ENCODE measurements at regions not wholly inside any gene's neighbourhood (a gene's known extent, or its start where the extent isn't known, plus 50 kb on each side); places are given as distances from the start of the nearest gene placed in this dataset.

DNA sequence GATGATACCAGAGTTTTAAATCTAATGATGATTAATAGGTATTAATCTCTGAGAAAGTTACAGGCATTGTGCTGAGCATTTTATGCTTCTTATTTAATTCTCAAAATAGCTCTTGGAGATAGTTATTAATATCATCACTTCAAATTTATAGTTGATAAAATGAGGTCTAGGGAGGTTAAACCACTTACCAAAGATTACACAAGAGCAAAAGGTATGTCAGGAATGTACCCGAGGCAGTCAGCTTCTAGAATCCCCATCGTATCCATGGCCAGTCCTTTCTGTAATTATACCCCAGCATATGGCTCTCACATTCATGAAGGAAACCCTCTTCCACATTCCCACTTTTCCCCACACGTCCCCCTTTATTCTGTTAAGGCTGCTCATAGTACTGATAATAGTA, 421.3 kb downstream of the PYDC2 start:
- DNase-seq (peak in 1 of 3 donors; percentile 7), ATAC-seq (ENCODE audit: insufficient read depth, low FRiP score) (no peak)
- 41 to 63% methylated on average over 3 of the region's 3 CpGs for WGBS, 2 donors
- Histone ChIP-seq H3K9ac (ENCODE audit: insufficient read depth in 1 of 2, low read length in 2 of 2) (no peak overlapping the region), H3K27ac (ENCODE audit: low read depth in 1 of 2, low read length in 1 of 2) (no peak overlapping the region), H3K9me3 (ENCODE audit: control insufficient read depth in 4 of 4, insufficient read depth in 3 of 4, low read length in 3 of 4) (no peaks in the 10 kb centered on the region), H3K4me3 (no peak overlapping the region), H3K36me3 (ENCODE audit: control insufficient read depth in 4 of 4, insufficient read depth in 4 of 4, low read length in 4 of 4) (no peaks in the 10 kb centered on the region), H3K27me3 (ENCODE audit: control insufficient read depth in 3 of 3, insufficient read depth in 3 of 3, low read length in 2 of 3) (no peaks in the 10 kb centered on the region), H3K4me1 (ENCODE audit: control insufficient read depth in 5 of 5, insufficient read depth in 5 of 5, low read length in 5 of 5) (peaks cover 0 to 2% (median 0%) of the 10 kb centered on the region in 5 donors)
- no peak for TF ChIP-seq CTCF (IDR thresholded peaks at IDR 0.05; ENCODE audit: control extremely low read depth, extremely low read depth)

- no peak for TF ChIP-seq CTCF (IDR thresholded peaks at IDR 0.05; ENCODE audit: control extremely low read depth, extremely low read depth)
- no peak for ATAC-seq (ENCODE audit: insufficient read depth, low FRiP score)
- Histone ChIP-seq H3K4me1 (ENCODE audit: control insufficient read depth in 5 of 5, insufficient read depth in 5 of 5, low read length in 5 of 5) (peaks cover 0 to 2% (median 0%) of the 10 kb centered on the region in 5 donors), H3K4me3 (no peak overlapping the region), H3K9me3 (ENCODE audit: control insufficient read depth in 4 of 4, insufficient read depth in 3 of 4, low read length in 3 of 4) (peaks cover 0 to 2% (median 0%) of the 10 kb centered on the region in 4 donors), H3K9ac (ENCODE audit: insufficient read depth in 1 of 2, low read length in 2 of 2) (no peak overlapping the region), H3K27me3 (ENCODE audit: control insufficient read depth in 3 of 3, insufficient read depth in 3 of 3, low read length in 2 of 3) (no peaks in the 10 kb centered on the region), H3K27ac (ENCODE audit: low read depth in 1 of 2, low read length in 1 of 2) (no peak overlapping the region), H3K36me3 (ENCODE audit: control insufficient read depth in 4 of 4, insufficient read depth in 4 of 4, low read length in 4 of 4) (no peaks in the 10 kb centered on the region)
- no peak for DNase-seq
Measured at GRCh38 chr3:191884132-191884531, 423.2 kb downstream of the PYDC2 start.

- DNase-seq (no peak), ATAC-seq (ENCODE audit: insufficient read depth, low FRiP score) (no peak)
- TF ChIP-seq CTCF (IDR thresholded peaks at IDR 0.05; ENCODE audit: control extremely low read depth, extremely low read depth): no peak
- Histone ChIP-seq H3K4me1 (ENCODE audit: control insufficient read depth in 5 of 5, insufficient read depth in 5 of 5, low read length in 5 of 5) (peaks cover 0 to 2% (median 0%) of the 10 kb centered on the region in 5 donors), H3K27me3 (ENCODE audit: control insufficient read depth in 3 of 3, insufficient read depth in 3 of 3, low read length in 2 of 3) (no peaks in the 10 kb centered on the region), H3K4me3 (no peak overlapping the region), H3K9ac (ENCODE audit: insufficient read depth in 1 of 2, low read length in 2 of 2) (no peak overlapping the region), H3K9me3 (ENCODE audit: control insufficient read depth in 4 of 4, insufficient read depth in 3 of 4, low read length in 3 of 4) (peaks cover 0 to 2% (median 0%) of the 10 kb centered on the region in 4 donors), H3K36me3 (ENCODE audit: control insufficient read depth in 4 of 4, insufficient read depth in 4 of 4, low read length in 4 of 4) (no peaks in the 10 kb centered on the region), H3K27ac (ENCODE audit: low read depth in 1 of 2, low read length in 1 of 2) (no peak overlapping the region)
- WGBS, 2 donors: 76 to 84% methylated on average over 5 of the region's 5 CpGs
Measured at GRCh38 chr3:191889106-191889505, 428.1 kb downstream of the PYDC2 start.

- DNase-seq (no peak), ATAC-seq (ENCODE audit: insufficient read depth, low FRiP score) (no peak)
- 61 to 85% methylated on average over 1 of the region's 1 CpG for WGBS, 2 donors
- no peak overlapping the region for H3K27ac ChIP-seq (ENCODE audit: low read depth in 1 of 2, low read length in 1 of 2)
- H3K27me3 ChIP-seq (ENCODE audit: control insufficient read depth in 3 of 3, insufficient read depth in 3 of 3, low read length in 2 of 3): no peaks in the 10 kb centered on the region
- H3K36me3 ChIP-seq (ENCODE audit: control insufficient read depth in 4 of 4, insufficient read depth in 4 of 4, low read length in 4 of 4): no peaks in the 10 kb centered on the region
- TF ChIP-seq CTCF (IDR thresholded peaks at IDR 0.05; ENCODE audit: control extremely low read depth, extremely low read depth): no peak
- no peak overlapping the region for H3K9ac ChIP-seq (ENCODE audit: insufficient read depth in 1 of 2, low read length in 2 of 2)
- peaks cover 0 to 2% (median 0%) of the 10 kb centered on the region in 5 donors for H3K4me1 ChIP-seq (ENCODE audit: control insufficient read depth in 5 of 5, insufficient read depth in 5 of 5, low read length in 5 of 5)
- H3K9me3 ChIP-seq (ENCODE audit: control insufficient read depth in 4 of 4, insufficient read depth in 3 of 4, low read length in 3 of 4): peaks cover 0 to 2% (median 0%) of the 10 kb centered on the region in 4 donors
- H3K4me3 ChIP-seq: no peak overlapping the region
Measured at GRCh38 chr3:191889756-191890155, 428.8 kb downstream of the PYDC2 start.
